SK-N-SH (cell line): ENCODE measurements at regions not wholly inside any gene's neighbourhood (a gene's known extent, or its start where the extent isn't known, plus 50 kb on each side); places are given as distances from the start of the nearest gene placed in this dataset.

Experiments used
- CTCF ChIA-PET: fragments of 300-600, 350-600 bp; formaldehyde crosslinking; extraction: SDS; loops from one replicate; lab custom pipeline; 2021; lab: Yijun Ruan, JAX
- POLR2A ChIA-PET: fragments of 350-600 bp; sonication (Branson Sonifier 250); formaldehyde crosslinking; extraction: SDS; loops from one replicate; lab custom pipeline; 2020; ENCODE audit warnings: antibody characterized with exemption, inconsistent platforms; lab: Yijun Ruan, JAX
- DNase-seq: peaks from one replicate; pipeline ENCODE4 v3.0.0; 2012
- H2AFZ ChIP-seq: fragments of 200-600 bp; sonication (generic); 2 replicates; pipeline ENCODE4 v1.8.1; 2016; ENCODE audit warnings: antibody characterized with exemption, mild to moderate bottlenecking, low read depth
- H3F3A ChIP-seq: fragments of 200-600 bp; sonication (generic); replicated peaks from 2 replicates; pipeline ENCODE3; 2016; ENCODE audit warnings: antibody characterized with exemption, mild to moderate bottlenecking; ENCODE audit not compliant: insufficient read depth
- H3K27ac ChIP-seq, 2 experiments: fragments of 200-500 bp in 1 of 2; fragments of 200-600 bp in 1 of 2; sonication (Bioruptor generic) in 1 of 2; sonication (generic), shearing (Covaris generic) in 1 of 2; 2 replicates each; pipeline versions ENCODE4 v1.5.1 to v1.6.1; 2014 to 2016; ENCODE audit warnings: low read depth in 2 of 2, inconsistent platforms in 1 of 2, low read length in 1 of 2, mild to moderate bottlenecking in 1 of 2, mixed read lengths in 1 of 2
- H3K27me3 ChIP-seq: fragments of 200-600 bp; sonication (generic), shearing (Covaris generic); 2 replicates; pipeline ENCODE4 v1.6.1; 2016; ENCODE audit warnings: mixed run types; ENCODE audit not compliant: insufficient read depth
- H3K36me3 ChIP-seq, 2 experiments: fragments of 200-500 bp in 1 of 2; fragments of 200-600 bp in 1 of 2; sonication (Bioruptor generic) in 1 of 2; sonication (generic) in 1 of 2; replicated peaks in 1 of 2; 2 replicates each; pipeline versions ENCODE3 to v1.5.1; 2014 to 2016; ENCODE audit warnings: low read length in 1 of 2, mild to moderate bottlenecking in 1 of 2; ENCODE audit not compliant: insufficient read depth in 2 of 2, control insufficient read depth in 1 of 2
- H3K4me1 ChIP-seq, 2 experiments: fragments of 200-500 bp in 1 of 2; fragments of 200-600 bp in 1 of 2; sonication (Bioruptor generic) in 1 of 2; sonication (generic), shearing (Covaris generic) in 1 of 2; 2 replicates each; pipeline versions ENCODE4 v1.5.1 to v1.6.1; 2014 to 2016; ENCODE audit warnings: low read depth in 1 of 2, low read length in 1 of 2, mixed run types in 1 of 2; ENCODE audit not compliant: insufficient read depth in 2 of 2, control insufficient read depth in 1 of 2
- H3K4me2 ChIP-seq: fragments of 200-600 bp; sonication (generic), shearing (Covaris generic); 2 replicates; pipeline ENCODE4 v1.6.1; 2017; ENCODE audit warnings: mixed run types
- H3K4me3 ChIP-seq, 2 experiments: fragments of 200-500 bp in 1 of 2; fragments of 200-600 bp in 1 of 2; sonication (Bioruptor generic) in 1 of 2; sonication (generic), shearing (Covaris generic) in 1 of 2; 2 replicates each; pipeline versions ENCODE4 v1.5.1 to v1.8.1; 2014 to 2016; ENCODE audit warnings: low read depth in 2 of 2, inconsistent platforms in 1 of 2, low read length in 1 of 2, mild to moderate bottlenecking in 1 of 2, mixed read lengths in 1 of 2, moderate library complexity in 1 of 2
- H3K79me2 ChIP-seq: fragments of 200-600 bp; sonication (generic); 2 replicates; pipeline ENCODE4 v1.8.1; 2017; ENCODE audit warnings: mild to moderate bottlenecking; ENCODE audit not compliant: insufficient read depth
- H3K9ac ChIP-seq: fragments of 200-600 bp; sonication (generic); 2 replicates; pipeline ENCODE4 v1.6.1; 2017; ENCODE audit warnings: mixed run types
- H3K9me2 ChIP-seq: fragments of 200-600 bp; sonication (generic); 2 replicates; pipeline ENCODE4 v1.6.1; 2017; ENCODE audit warnings: mixed run types
- H3K9me3 ChIP-seq: fragments of 200-600 bp; sonication (generic); 2 replicates; pipeline ENCODE4 v1.6.1; 2017; ENCODE audit warnings: mixed run types, mild to moderate bottlenecking, moderate library complexity
- H4K20me1 ChIP-seq: fragments of 200-600 bp; sonication (generic); 2 replicates; pipeline ENCODE4 v1.6.1; 2017; ENCODE audit warnings: mild to moderate bottlenecking, mixed run types; ENCODE audit not compliant: insufficient read depth
- CHD2 ChIP-seq: fragments of 150-350 bp; IDR thresholded peaks from 2 replicates; pipeline ENCODE4 v1.6.1; 2018; ENCODE audit warnings: low read length; ENCODE audit not compliant: partially characterized antibody
- FOXJ3 ChIP-seq: sonication (generic); formaldehyde crosslinking; IDR thresholded peaks from 2 replicates; pipeline ENCODE4 v1.5.1; 2020; ENCODE audit warnings: mild to moderate bottlenecking, missing genetic modification reagents
- GABPA ChIP-seq: IDR thresholded peaks from 2 replicates; pipeline ENCODE4 v1.4.0; 2012; ENCODE audit warnings: low read depth, mild to moderate bottlenecking
- JUND ChIP-seq: IDR thresholded peaks from 2 replicates; pipeline ENCODE4 v1.4.0; 2012
- MAX ChIP-seq: IDR thresholded peaks from 2 replicates; pipeline ENCODE4 v1.4.0; 2012; ENCODE audit warnings: low read depth
- MEF2A ChIP-seq: IDR thresholded peaks from 2 replicates; pipeline ENCODE4 v1.4.0; 2012; ENCODE audit warnings: low read depth, borderline replicate concordance
- NFIC ChIP-seq: IDR thresholded peaks from 2 replicates; pipeline ENCODE4 v1.4.0; 2012; ENCODE audit warnings: borderline replicate concordance
- POLR2AphosphoS5 ChIP-seq: IDR thresholded peaks from 2 replicates; pipeline ENCODE4 v1.6.1; 2012; ENCODE audit warnings: low read depth, low read length
- RAD21 ChIP-seq: IDR thresholded peaks from 2 replicates; pipeline ENCODE4 v1.6.1; 2012; ENCODE audit warnings: mild to moderate bottlenecking, low read length
- RCOR1 ChIP-seq: fragments of 150-350 bp; IDR thresholded peaks from 2 replicates; pipeline ENCODE4 v1.6.1; 2017; ENCODE audit warnings: antibody characterized with exemption, low read length
- RFX5 ChIP-seq: IDR thresholded peaks from 2 replicates; pipeline ENCODE4 v1.6.1; 2012; ENCODE audit warnings: mild to moderate bottlenecking, improper control_type of control experiment, low read length
- TEAD4 ChIP-seq: IDR thresholded peaks from 2 replicates; pipeline ENCODE4 v1.4.0; 2012; ENCODE audit warnings: mild to moderate bottlenecking, borderline replicate concordance; ENCODE audit not compliant: insufficient read depth
- ZBTB33 ChIP-seq: IDR thresholded peaks from 2 replicates; pipeline ENCODE4 v1.4.0; 2012; ENCODE audit warnings: low read depth, borderline replicate concordance
- WGBS: methylation state at CpG from one replicate; pipeline ENCODE4 v1.1.6; 2017; ENCODE audit warnings: low lambda C conversion rate; 5-methylcytosine and 5-hydroxymethylcytosine counted together
- TF ChIP-seq, protein P1 (sequence below): IDR thresholded peaks from 2 replicates; pipeline ENCODE4 v1.6.1; 2012; ENCODE audit warnings: mild to moderate bottlenecking, low read depth, low read length, moderate library complexity
- TF ChIP-seq, protein P2 (sequence below): IDR thresholded peaks from 2 replicates; pipeline ENCODE4 v1.4.0; 2012; ENCODE audit warnings: low read depth, borderline replicate concordance
- TF ChIP-seq, protein P3 (sequence below): IDR thresholded peaks from 2 replicates; pipeline ENCODE4; 2012
- TF ChIP-seq, protein P4 (sequence below): fragments of 200-600 bp; sonication (generic); IDR thresholded peaks from 2 replicates; pipeline ENCODE4 v1.6.1; 2017; ENCODE audit warnings: antibody characterized with exemption, mild to moderate bottlenecking, moderate library complexity

DNA sequence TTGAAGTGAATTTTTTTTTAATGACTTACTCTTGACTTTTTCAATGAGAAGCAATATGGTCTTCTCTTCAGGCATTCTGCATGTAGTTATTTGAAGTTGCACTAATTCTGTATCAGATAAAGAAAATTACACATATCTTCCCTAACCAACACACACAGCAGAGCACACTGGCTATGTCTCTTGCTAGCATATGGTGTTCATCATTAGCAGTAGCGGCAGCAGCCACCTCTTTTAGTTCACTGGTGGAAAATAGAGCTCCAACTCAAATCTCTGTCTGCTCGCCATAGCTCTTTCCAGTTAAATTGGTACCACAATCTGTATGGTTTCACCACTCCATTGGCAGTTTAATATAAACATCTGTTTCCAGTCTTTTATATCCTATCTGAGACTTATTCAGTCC lies 278.1 kb upstream of the ZEB2 start (continued):
- no peak for TF ChIP-seq ZBTB33

DNA sequence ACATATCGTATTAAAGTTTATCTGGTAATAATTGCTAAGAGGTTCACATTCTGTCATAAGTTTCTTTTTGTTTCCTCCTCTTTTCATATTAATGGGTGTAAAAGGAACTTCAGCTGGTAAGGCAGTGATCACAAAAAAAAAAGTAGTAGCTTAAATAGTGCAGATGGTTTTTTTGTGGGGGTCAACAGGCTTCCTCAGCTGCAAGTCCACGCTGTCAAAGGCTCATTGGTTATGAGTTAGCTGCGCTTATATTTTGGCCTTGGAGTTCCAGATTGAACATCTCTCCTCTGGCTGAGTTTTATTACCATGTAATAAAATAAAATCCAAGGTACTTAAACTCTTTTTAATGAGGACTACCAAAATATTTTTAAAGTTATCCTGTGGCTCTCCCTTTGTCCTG lies 277.0 kb upstream of the ZEB2 start:
- Histone ChIP-seq H4K20me1 (no peaks in the 10 kb centered on the region), H2AFZ (no peak overlapping the region), H3K4me1 (peaks cover 0 to 9% of the 10 kb centered on the region in 2 experiments; a peak in 2 of 4 replicates), H3K27me3 (no peaks in the 10 kb centered on the region), H3K27ac (no peak overlapping the region), H3K9me3 (no peaks in the 10 kb centered on the region), H3K4me3 (no peak overlapping the region), H3K4me2 (no peak overlapping the region), H3K36me3 (no peaks in the 10 kb centered on the region), H3K9ac (no peak overlapping the region), H3K9me2 (no peaks in the 10 kb centered on the region), H3K79me2 (no peaks in the 10 kb centered on the region), H3F3A (no peaks in the 10 kb centered on the region)
- ChIA-PET POLR2A (no interaction called here), CTCF (interaction anchor here (1.1 kb wide), 1 partner anchor 11 kb away, joined by 3 read pairs; no protein-coding TSS in a partner anchor)
- WGBS: 95% methylated on average over 3 of the region's 3 CpGs
- TF ChIP-seq, protein P1, sequence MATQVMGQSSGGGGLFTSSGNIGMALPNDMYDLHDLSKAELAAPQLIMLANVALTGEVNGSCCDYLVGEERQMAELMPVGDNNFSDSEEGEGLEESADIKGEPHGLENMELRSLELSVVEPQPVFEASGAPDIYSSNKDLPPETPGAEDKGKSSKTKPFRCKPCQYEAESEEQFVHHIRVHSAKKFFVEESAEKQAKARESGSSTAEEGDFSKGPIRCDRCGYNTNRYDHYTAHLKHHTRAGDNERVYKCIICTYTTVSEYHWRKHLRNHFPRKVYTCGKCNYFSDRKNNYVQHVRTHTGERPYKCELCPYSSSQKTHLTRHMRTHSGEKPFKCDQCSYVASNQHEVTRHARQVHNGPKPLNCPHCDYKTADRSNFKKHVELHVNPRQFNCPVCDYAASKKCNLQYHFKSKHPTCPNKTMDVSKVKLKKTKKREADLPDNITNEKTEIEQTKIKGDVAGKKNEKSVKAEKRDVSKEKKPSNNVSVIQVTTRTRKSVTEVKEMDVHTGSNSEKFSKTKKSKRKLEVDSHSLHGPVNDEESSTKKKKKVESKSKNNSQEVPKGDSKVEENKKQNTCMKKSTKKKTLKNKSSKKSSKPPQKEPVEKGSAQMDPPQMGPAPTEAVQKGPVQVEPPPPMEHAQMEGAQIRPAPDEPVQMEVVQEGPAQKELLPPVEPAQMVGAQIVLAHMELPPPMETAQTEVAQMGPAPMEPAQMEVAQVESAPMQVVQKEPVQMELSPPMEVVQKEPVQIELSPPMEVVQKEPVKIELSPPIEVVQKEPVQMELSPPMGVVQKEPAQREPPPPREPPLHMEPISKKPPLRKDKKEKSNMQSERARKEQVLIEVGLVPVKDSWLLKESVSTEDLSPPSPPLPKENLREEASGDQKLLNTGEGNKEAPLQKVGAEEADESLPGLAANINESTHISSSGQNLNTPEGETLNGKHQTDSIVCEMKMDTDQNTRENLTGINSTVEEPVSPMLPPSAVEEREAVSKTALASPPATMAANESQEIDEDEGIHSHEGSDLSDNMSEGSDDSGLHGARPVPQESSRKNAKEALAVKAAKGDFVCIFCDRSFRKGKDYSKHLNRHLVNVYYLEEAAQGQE: no peak
- no peak for TF ChIP-seq GABPA
- TF ChIP-seq POLR2AphosphoS5: no peak
- no peak for TF ChIP-seq ZBTB33
- no peak for TF ChIP-seq JUND
- no peak for TF ChIP-seq CHD2
- no peak for TF ChIP-seq MAX
- TF ChIP-seq, protein P2, sequence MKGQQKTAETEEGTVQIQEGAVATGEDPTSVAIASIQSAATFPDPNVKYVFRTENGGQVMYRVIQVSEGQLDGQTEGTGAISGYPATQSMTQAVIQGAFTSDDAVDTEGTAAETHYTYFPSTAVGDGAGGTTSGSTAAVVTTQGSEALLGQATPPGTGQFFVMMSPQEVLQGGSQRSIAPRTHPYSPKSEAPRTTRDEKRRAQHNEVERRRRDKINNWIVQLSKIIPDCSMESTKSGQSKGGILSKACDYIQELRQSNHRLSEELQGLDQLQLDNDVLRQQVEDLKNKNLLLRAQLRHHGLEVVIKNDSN: no peak
- TF ChIP-seq, protein P3, sequence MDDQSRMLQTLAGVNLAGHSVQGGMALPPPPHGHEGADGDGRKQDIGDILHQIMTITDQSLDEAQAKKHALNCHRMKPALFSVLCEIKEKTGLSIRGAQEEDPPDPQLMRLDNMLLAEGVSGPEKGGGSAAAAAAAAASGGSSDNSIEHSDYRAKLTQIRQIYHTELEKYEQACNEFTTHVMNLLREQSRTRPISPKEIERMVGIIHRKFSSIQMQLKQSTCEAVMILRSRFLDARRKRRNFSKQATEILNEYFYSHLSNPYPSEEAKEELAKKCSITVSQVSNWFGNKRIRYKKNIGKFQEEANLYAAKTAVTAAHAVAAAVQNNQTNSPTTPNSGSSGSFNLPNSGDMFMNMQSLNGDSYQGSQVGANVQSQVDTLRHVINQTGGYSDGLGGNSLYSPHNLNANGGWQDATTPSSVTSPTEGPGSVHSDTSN: no peak
- no peak for TF ChIP-seq FOXJ3 (CRISPR knock-in tag)
- TF ChIP-seq MEF2A: no peak
- no peak for TF ChIP-seq RAD21
- TF ChIP-seq RCOR1: no peak
- TF ChIP-seq TEAD4: no peak
- TF ChIP-seq NFIC: no peak
- TF ChIP-seq RFX5: no peak
- TF ChIP-seq, protein P4, sequence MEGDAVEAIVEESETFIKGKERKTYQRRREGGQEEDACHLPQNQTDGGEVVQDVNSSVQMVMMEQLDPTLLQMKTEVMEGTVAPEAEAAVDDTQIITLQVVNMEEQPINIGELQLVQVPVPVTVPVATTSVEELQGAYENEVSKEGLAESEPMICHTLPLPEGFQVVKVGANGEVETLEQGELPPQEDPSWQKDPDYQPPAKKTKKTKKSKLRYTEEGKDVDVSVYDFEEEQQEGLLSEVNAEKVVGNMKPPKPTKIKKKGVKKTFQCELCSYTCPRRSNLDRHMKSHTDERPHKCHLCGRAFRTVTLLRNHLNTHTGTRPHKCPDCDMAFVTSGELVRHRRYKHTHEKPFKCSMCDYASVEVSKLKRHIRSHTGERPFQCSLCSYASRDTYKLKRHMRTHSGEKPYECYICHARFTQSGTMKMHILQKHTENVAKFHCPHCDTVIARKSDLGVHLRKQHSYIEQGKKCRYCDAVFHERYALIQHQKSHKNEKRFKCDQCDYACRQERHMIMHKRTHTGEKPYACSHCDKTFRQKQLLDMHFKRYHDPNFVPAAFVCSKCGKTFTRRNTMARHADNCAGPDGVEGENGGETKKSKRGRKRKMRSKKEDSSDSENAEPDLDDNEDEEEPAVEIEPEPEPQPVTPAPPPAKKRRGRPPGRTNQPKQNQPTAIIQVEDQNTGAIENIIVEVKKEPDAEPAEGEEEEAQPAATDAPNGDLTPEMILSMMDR: no peak
- DNase-seq: no peak
